ENCODE measurements at regions not wholly inside any gene's neighbourhood (a gene's known extent, or its start where the extent isn't known, plus 50 kb on each side); places are given as distances from the start of the nearest gene placed in this dataset.

DNA sequence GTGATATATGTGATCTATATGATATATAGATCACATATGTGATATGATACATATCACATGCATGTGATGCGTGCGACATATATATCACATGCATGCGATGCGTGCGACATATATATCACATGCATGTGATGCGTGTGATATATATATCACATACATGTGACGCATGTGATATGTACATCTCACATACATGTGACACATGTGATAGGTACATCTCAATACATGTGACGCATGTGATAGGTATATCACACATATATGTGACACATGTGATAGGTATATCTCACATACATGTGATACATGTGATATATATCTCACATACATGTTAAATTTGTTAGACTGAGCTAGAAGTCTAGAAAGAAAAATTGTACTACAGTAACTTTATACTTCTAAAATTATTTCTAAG lies 1095.9 kb downstream of the EFNA5 start:
- no peak overlapping the region for H3K4me3 ChIP-seq (ENCODE audit: low read depth, low read length)
- TF ChIP-seq, protein P1, sequence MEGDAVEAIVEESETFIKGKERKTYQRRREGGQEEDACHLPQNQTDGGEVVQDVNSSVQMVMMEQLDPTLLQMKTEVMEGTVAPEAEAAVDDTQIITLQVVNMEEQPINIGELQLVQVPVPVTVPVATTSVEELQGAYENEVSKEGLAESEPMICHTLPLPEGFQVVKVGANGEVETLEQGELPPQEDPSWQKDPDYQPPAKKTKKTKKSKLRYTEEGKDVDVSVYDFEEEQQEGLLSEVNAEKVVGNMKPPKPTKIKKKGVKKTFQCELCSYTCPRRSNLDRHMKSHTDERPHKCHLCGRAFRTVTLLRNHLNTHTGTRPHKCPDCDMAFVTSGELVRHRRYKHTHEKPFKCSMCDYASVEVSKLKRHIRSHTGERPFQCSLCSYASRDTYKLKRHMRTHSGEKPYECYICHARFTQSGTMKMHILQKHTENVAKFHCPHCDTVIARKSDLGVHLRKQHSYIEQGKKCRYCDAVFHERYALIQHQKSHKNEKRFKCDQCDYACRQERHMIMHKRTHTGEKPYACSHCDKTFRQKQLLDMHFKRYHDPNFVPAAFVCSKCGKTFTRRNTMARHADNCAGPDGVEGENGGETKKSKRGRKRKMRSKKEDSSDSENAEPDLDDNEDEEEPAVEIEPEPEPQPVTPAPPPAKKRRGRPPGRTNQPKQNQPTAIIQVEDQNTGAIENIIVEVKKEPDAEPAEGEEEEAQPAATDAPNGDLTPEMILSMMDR (IDR thresholded peaks at IDR 0.05; ENCODE audit: low read depth, low read length, missing control alignments), result no peak
- no peak for DNase-seq (ENCODE audit: low read depth)

DNA sequence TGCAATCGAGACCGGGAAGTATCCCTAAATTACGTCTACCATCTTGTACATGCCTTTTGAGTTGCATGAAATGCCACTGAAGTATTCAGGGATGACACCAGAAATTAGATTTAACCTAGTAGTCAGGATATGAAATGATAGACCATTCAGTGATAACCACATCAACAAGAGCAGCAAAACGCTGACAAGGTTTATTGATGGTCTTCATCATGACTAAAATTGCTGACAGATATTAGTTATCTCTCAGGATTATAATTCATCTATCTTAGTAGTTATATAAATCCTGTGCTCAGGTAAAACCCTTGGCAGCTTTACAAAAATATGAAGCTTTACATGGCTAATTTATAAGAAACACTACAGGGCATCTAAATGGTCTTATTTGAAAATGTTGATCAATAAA lies 1104.7 kb downstream of the EFNA5 start:
- TF ChIP-seq, protein P1 (IDR thresholded peaks at IDR 0.05; ENCODE audit: low read depth, low read length, missing control alignments), result no peak

DNA sequence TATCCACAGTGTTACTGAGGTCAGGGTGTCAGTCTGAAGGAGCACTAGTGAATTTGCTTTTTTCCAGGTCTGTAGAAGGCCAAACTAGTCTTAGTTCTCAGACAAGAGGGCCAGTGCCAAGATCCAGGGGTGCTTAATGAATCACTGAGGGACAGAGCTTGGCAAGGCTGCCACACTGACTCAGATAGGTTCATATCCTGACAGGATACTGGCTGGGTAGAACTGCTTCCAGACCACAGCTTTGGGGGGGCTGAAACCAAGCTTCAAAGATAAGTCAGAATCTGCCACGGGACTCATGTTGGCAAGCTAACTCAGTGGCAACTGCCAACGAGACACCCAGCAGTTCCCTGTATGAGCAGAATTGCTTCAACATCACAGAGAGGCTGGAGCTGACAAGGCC lies 1125.4 kb downstream of the EFNA5 start:
- TF ChIP-seq, protein P1 (IDR thresholded peaks at IDR 0.05; ENCODE audit: low read depth, low read length, missing control alignments), result no peak
- no peak for DNase-seq (ENCODE audit: low read depth)
- H3K4me3 ChIP-seq (ENCODE audit: low read depth, low read length), result no peak overlapping the region

More for the DNA sequence above, 1104.7 kb downstream of the EFNA5 start:
- DNase-seq (ENCODE audit: low read depth), result no peak
- H3K4me3 ChIP-seq (ENCODE audit: low read depth, low read length), result no peak overlapping the region

DNA sequence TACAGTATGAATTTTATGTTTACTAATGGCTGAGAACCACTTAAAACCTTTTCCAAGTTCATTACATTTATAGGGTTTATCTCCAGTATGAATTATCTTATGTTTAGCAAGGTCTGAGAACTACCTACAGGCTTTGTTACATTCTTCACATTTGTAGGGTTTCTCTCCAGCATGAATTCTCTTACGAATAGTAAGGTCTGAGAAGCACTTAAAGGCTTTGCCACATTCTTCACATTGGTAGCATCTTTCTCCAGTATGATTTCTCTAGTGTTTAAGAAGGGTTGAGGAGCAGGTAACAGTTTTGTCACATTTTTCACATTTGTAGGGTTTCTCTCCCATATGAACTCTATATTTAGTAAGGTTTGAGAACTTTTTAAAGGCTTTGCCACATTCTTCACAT lies 1127.4 kb downstream of the EFNA5 start:
- H3K4me3 ChIP-seq (ENCODE audit: low read depth, low read length), result no peak overlapping the region
- no peak for DNase-seq (ENCODE audit: low read depth)
- TF ChIP-seq, protein P1 (IDR thresholded peaks at IDR 0.05; ENCODE audit: low read depth, low read length, missing control alignments), result no peak

DNA sequence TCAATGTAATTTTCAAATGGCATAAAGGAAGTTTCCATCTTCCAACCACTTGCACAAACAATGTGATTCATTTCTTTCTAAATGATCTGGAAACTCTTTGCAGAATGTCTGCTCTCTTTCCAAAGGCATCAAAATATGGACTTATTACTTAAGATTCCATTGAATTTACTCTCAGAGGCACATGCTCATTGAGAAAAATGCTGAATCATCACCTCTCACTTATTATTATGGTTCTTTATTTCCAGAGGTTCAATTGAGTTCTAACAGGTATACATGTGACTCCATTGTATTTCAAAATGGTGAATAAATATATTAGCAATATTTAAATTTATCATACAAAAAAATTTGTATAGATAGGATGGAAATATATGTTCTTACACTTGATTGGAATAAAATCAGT lies 1140.6 kb downstream of the EFNA5 start:
- TF ChIP-seq, protein P1 (IDR thresholded peaks at IDR 0.05; ENCODE audit: low read depth, low read length, missing control alignments), result no peak
- DNase-seq (ENCODE audit: low read depth), result no peak
- no peak overlapping the region for H3K4me3 ChIP-seq (ENCODE audit: low read depth, low read length)

DNA sequence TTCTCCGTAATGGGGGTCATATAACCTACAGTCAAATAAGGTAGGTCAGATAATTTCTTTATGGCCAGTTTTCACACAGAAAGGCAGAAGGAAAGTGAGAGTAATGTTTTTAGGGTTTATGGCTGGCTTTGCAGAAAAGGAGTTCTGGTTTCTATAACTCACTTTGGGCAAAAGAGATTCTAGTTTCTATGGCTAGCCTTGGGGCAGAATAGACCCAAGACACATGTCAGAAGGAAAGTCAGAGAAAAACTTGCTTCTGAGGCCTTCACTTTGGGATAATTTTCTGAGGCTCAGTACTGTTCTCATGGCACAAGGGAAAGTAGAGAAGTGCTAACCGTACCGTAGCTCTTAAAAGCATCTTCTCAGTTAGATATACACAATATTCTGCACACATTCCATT lies 1145.3 kb downstream of the EFNA5 start:
- DNase-seq (ENCODE audit: low read depth), result no peak
- TF ChIP-seq, protein P1 (IDR thresholded peaks at IDR 0.05; ENCODE audit: low read depth, low read length, missing control alignments), result no peak
- H3K4me3 ChIP-seq (ENCODE audit: low read depth, low read length), result no peak overlapping the region

DNA sequence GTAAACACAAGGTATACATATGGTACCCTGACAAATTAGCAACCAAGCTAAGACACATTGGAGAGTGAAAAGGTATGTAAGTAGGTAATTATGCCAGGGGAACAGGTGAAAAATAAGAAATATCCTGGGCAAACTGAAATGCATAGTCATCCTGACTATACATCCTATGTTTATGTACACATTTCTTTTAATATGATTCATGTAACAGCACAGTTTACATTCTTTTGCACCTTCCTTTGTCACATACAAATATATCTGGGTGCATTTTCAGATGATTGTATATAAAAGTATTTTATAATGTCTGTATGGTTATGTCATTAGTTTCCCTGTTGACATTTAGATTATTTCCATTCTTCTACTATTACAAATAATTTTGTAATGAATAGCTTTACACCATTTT lies 1146.9 kb downstream of the EFNA5 start:
- H3K4me3 ChIP-seq (ENCODE audit: low read depth, low read length), result no peak overlapping the region
- TF ChIP-seq, protein P1 (IDR thresholded peaks at IDR 0.05; ENCODE audit: low read depth, low read length, missing control alignments), result no peak
- no peak for DNase-seq (ENCODE audit: low read depth)

Data from GM12864 (cell line).